GM18508 (cell line): ENCODE measurements at regions not wholly inside any gene's neighbourhood (a gene's known extent, or its start where the extent isn't known, plus 50 kb on each side); places are given as distances from the start of the nearest gene placed in this dataset.
A peak's percentile ranks its signal among the peaks of the same experiment; 100 is the strongest.
"Not testable (repeated sequence)": the region's sequence is repeated elsewhere in the genome, so short reads cannot be mapped to it uniquely, and the experiment has no call there.

Experiments
- ATAC-seq: cut with Tn5 transposase; IDR thresholded peaks from one replicate; pipeline ENCODE4 v1.9.1; 2021; ENCODE audit warnings: moderate number of reproducible peaks; ENCODE audit not compliant: insufficient read depth, unreplicated experiment

DNA sequence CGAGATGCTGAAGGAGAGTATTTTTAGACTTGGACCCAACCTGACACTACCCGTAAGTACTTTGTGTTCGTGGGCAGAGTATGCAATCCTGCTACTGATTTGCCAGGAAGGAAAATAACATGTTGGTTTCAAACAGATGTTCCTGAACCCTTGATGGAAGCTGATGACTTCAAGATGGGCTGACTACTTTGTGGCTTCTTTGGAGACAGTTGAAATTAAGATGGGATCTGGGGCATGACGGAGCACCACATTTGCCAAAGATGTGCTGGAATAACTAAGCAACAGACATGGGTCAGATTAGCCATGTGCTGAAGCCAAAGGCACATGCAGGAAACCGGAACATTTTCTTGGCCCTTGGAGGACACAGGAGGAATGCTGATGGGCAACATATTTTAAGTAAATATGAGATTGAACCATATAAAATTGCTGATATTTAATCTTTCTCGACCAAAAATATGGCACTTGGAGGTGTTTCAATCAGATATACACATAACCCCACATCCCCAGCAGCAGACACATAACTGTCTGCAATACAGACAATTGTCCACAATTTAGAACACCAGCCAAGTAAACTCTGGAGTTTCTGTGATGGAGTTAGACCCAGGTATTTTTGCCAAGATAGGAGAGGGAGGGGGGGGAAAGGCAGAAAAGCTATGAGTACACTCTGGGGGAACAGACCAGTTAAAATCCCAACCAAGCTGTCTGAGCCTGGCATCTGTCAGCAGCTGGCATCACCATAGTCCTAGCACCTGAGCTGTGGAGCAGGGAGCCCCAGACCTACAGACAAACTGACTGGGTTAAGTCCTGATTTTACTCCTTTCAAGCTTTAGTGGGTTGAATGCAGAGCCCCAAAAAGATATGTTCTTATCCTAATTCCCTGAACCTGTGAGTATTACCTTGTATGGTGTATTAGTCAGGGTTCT, 329.4 kb upstream of the CDH5 start:
- ATAC-seq, result no peak

DNA sequence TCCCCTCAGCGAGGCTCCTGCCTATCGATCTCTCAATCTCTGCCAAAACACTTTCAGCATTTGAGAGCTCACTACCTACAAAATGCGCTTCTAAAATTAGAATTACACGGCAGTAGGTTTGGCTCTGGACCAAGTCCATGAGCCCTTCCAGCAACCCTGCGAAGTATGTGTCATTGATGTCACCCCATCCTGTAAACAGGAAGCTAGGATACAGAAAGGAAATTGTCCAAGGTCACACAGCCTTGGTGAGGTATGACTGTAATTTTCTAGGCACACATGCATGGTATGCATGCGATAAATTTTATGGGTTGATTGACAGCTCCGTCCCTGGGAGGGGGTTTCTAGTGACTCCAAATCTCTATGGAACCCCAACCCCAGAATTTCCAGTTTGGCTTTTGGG, 330.3 kb upstream of the CDH5 start:
- no peak for ATAC-seq

- no peak for ATAC-seq
Measured at GRCh38 chr16:66035096-66035495, 331.4 kb upstream of the CDH5 start.

- no peak for ATAC-seq
Measured at GRCh38 chr16:66032841-66033240, 333.6 kb upstream of the CDH5 start.

GRCh38 chr16:66030036-66030435, 336.5 kb upstream of the CDH5 start:
- ATAC-seq, result no peak

GRCh38 chr16:66028510-66029216, 337.8 kb upstream of the CDH5 start:
- no peak for ATAC-seq

DNA sequence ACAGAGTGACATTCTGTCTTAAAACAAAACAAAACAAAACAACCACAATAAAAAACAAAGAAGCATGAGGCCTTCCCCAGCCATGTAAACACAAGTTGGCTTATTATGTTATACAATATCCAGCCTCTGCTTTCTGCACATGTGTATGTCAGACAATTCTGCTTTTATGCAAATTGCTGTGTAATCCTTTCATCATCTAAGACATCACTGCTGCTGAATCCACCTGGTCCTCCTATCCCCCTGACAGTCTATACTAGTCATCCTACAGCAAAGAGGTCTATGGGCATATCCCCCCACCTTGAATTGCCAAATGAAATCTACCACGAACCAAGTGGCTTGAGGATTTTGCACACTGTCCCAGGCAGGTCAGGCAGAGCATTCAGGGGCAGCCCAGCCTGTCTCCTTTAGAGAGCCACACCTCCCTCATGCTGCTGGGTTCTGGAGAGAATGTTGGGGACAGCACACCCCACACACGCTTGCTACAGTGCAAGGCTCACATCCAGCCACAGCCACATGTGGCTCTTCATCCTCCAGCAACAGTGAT, 339.6 kb upstream of the CDH5 start:
- no peak for ATAC-seq

DNA sequence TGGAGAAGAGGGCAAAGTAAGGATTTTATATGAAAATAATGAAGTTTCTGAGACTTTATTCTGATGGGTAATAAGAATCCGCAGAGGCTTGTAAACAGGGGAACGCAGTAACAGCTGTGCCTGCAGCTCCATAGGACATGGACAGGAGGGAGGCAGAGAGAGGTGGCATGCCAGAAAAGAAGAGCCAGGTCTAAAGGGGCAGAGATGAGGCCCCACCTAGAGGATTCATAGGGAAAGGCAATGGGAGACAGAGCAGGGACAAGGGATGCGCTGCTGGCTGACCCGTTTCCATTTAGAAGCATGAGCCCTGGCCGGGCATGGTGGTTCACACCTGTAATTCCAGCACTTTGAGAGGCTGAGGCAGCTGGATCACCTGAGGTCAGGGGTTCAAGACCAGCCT, 340.3 kb upstream of the CDH5 start:
- no peak for ATAC-seq

GRCh38 chr16:66025751-66026150, 340.7 kb upstream of the CDH5 start:
- no peak for ATAC-seq

DNA sequence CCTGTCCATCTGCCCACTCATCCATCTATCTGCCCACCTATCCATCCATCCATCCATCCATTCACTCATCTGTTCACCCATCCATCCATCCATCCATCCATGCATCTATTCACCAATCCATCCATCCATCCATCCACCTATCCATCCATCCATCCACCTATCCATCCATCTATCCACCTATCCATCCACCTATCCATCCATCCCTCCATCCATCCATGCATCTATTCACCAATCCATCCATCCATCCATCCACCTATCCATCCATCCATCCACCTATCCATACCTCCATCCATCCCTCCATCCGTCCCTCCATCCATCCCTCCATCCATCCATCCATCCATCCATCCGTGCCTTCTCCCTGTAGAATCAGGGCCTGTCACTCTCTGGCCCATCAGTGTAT, 341.9 kb upstream of the CDH5 start:
- ATAC-seq, result not testable (repeated sequence)

GRCh38 chr16:66023481-66023880, 343.0 kb upstream of the CDH5 start:
- no peak for ATAC-seq

DNA sequence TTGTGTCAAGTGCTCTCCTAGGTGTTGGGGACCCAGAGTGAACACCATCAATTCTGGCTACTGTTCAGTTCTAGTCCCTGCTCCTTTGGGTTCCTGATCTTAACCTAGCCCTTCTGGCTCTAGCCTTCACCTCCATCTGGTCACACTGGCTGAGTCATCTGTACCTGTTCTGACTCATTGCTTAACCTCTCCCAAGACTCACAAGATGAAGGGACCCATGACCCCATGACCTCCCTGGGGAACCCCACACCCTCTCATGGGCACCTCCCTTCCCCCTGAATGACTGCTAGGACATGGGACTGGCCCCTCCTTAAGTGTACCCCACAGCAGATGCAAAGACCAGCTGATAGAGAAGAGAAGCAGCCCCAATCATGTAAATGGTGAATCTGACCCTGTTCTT, 345.8 kb upstream of the CDH5 start:
- ATAC-seq, result peak; percentile 88

DNA sequence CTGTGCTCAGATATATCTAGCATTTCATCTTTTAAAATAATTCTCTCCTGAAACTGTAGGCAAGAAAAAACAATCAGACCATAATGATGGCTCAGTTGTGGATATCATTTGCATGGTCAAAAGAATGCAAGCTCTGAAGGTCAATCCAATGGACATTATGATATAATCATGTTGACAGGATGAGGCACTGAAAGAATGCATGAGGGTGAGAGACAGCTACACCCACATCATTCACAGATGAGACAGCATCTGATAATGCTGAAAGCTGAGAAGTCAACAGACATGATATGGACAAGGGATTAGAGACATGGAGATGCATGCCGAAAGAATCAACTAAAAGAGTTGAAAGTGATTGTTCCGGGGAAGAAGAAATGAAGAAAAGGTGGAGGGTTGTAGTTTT, 346.4 kb upstream of the CDH5 start:
- no peak for ATAC-seq

DNA sequence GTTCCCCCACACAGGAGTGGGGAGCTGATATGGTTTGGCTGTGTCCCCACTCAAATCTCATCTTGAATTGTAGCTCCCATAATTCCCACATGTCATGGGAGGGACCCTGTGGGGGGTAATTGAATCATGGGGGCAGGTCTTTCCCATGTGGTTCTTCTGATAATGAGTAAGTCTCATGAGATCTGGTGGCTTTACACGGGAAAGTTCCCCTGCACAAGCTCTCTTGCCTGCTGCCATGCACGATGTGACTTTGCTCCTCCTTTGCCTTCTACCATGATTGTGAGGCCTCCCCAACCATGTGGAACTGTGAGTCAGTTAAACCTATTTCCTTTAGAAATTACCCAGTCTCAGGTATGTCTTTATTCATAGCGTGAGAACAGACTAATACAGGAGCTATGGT, 347.0 kb upstream of the CDH5 start:
- ATAC-seq, result not testable (repeated sequence)

- ATAC-seq, result no peak
Measured at GRCh38 chr16:66014221-66014620, 352.3 kb upstream of the CDH5 start.

DNA sequence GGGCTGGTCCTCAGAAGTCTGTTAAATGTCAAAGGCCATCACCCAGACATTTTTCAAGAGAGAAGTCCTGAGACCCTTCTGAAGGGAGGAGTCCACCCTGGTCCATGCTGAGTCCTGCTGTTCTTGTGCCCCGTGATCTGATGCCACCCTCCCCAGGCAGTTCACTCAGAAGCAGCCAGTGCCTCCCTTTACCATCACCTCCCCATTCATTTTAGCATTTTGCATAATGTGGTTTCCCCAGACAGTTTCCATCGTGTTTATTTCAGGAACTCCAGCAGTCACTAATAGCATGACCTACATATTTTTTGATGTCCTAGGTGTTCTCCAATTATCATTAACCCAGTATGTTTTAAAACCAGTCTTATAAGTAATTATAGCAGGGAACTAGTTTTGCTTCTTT, 353.0 kb upstream of the CDH5 start:
- no peak for ATAC-seq

DNA sequence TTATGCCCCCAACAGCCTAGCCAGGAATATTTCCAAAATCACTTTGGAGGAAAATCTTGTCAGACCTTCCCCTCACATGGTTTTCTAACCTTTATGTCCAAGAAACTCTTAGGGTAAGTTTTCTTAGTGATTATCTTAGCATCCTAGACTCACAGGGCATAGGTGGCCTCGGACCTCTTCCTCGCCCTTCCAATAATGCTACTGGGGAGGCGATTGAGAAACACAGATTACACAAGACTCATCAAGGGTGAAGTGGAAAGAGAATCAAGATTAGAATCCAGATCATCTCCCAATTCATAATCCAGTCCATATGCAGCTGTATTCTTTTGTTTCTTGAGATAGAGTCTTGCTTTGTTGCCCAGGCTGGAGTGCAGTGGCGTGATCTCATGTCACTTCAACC, 358.4 kb upstream of the CDH5 start:
- ATAC-seq, result no peak

GRCh38 chr16:66007717-66008116, 358.8 kb upstream of the CDH5 start:
- no peak for ATAC-seq

DNA sequence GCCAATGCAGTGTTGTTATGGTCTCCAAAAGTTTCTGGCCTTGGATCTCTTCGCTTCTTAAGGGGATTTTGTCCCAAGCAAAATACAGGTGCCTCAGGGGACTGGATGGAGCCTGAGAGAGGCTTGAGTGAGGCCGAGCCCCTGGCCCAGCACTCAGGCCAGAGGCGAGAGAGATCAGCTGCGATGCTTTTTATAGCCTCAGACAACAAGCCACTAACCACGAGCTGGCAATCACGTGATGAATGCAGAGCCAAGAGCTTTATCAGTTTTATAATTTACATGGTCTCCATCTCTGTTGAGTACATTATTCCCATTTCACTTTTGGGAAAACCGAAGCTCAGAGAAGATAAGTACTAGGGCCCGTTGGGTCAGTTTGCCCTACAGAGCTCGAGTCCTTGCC, 360.0 kb upstream of the CDH5 start:
- no peak for ATAC-seq

GRCh38 chr16:66004699-66005098, 361.8 kb upstream of the CDH5 start:
- ATAC-seq, result no peak

- no peak for ATAC-seq
Measured at GRCh38 chr16:66003201-66003600, 363.3 kb upstream of the CDH5 start.
